Frontal cortex (tissue), 3 donors: ENCODE measurements at regions not wholly inside any gene's neighbourhood (a gene's known extent, or its start where the extent isn't known, plus 50 kb on each side); places are given as distances from the start of the nearest gene placed in this dataset.

Experiments used
- DNase-seq, 2 donors: peaks; one replicate each; pipeline ENCODE4 v3.0.0; 2012; ENCODE audit warnings: low spot score in 2 of 2
- FAIRE-seq: peaks from 2 replicates; lab custom pipeline; 2012; peaks lifted over from hg19 to GRCh38; lab: Jason Lieb, UNC
- donor health status: control.
- donor health status: control.
- donor health status: control.

DNA sequence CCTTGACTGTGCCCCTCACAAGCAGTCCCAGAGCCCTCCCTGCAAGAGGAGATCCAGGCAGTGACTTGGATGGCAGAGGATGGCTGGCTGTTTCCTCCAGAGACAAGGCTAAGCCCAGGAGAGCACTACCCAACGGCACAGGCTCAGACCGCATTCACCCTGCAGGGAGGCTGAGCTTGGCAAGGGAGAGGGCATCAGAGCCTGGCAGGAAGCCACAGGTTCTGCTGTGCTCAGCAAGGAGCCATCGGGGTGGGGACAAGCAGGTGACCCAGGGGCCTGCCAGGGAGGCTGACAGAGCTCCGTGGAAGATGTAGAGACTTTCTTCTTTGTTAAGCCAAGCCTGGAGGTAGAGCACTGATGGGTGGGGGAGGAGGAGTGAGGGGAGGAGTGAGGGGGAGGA, 159.2 kb upstream of the CST7 start:
- DNase-seq (no peak), FAIRE-seq (no peak)

DNA sequence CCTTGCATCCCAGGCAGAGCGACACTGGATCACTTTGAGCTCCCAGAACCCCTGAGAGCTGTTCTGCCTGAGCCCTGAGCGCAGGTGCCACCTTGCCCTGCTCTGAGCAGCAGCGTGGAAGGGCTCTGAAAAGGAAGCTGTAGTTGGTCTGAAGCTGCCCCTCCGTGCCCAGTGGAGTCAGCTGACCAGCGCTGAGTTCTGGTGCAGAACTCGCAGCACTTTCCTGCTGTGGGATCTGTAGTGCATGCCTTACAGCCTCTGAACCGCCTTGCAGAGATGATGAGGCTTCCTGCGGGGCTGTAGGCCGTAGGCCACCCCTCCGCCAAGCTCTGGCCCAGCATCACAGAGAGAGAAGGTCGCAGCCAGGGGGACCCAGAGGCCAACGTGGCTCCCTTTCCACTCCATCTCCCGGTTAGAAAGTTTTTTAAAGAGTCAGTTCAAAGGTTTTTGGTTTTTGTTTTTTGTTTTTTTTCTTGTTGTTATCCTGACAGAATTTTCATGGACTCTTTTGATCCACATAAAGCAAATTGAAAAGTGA, 158.3 kb upstream of the CST7 start:
- FAIRE-seq, result no peak
- DNase-seq, result no peak

GRCh38 chr20:24791953-24792352, 157.1 kb upstream of the CST7 start:
- no peak for DNase-seq
- FAIRE-seq, result no peak

DNA sequence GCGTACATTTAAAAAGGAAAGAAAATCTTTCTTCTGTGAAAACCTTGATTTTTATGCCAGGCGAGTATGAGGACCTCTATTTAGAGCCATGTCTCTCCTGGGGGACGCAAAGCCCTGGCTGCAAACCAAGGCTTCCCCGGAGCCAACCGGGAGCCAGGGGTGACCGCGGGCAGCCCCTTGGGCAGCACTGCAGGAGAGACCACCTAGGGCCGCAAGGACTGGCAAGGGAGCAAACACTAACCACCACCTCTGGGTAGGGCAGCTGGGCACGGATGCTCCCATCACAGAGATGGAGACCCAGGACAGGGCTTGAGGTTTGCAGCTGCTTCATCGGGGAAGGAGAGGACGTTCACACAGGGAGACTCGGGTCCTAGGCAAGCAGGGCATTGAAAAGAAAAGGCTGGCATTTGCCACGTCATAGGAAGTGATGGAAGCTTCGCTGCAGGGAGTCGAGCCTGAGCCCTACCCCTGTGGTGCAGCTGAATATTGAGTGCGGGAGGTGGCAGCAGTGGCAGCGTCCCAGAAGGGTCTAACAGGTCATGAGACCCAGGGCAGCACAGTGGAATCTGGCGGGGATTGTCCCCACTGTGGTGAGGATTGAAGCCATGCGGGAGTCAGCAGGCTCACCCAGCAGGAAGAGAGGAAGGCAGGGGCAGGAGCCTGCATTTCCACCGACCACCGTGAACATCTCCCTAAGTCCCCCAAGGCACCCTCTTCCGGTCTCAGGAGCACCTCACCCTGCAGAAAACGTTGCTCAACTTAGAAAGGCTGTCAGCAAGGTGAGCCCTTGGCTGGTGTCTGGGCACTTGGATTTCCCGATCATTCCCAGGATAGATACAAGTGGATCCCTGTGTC, 156.2 kb upstream of the CST7 start:
- DNase-seq (no peak), FAIRE-seq (no peak)

GRCh38 chr20:24795436-24795835, 153.6 kb upstream of the CST7 start:
- DNase-seq (no peak), FAIRE-seq (no peak)

DNA sequence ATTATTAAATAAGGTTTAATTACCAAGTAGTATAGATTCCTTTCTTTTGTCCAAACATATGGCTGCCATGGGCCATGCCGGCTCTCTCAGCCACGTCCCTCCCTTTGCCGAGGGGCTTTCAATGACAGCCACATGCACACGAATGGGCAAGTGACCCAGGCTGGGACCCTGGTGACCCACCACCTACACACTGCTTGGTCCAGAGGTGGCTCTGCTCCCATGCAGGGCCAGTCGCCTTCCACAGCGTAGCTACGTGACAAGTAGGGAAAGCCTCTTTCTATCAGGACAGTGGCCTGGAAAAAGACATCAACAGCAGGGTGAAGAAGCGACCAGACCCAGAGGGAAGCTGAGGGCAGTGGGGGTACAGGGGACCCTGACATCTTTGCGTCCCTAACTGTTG, 152.8 kb upstream of the CST7 start:
- DNase-seq, result no peak
- no peak for FAIRE-seq

- DNase-seq, result no peak
- FAIRE-seq, result no peak
Measured at GRCh38 chr20:24797113-24797512, 152.0 kb upstream of the CST7 start.

DNA sequence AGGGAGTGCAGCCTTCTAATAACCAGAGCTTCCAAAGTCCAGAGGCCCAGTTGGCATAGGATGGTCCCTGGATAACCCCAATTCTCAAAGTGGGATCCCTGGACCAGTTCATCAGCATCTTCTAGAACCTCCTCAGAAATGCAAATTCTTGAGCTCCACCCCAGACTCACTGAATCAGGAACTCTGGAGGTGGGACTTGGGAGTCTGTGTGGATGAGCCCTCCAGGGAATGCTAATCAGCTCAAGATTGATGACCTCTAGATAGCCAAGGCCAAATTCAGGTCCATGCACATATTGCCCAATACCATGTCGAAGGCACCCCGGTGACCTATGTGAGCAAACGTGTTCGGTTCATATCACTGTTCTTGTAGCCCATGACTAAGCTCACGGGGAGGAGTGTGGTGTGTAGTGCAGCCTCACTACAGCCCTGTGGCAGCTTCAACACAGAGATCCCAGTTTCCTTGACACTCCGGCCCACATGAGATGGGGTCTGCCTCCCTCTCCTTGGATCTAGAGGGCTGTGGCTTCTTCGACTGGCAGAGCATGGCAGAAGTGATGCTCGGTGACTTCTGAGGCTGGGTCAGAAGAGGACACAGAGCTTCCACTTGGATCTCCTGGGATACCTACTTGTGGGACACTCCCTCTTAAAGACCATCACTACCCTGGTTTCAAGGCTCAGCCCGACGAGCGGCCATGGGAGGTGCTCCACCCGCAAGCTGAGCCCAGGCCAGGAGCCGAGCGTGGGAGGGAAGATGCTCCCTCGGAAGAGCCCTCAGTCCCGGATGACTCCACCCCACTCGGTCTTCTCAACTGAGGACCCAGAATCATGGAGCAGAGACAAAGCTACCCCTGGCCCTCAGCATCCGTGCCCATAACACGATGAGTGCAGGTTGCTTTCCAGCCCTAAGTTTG, 151.1 kb upstream of the CST7 start:
- FAIRE-seq (no peak), DNase-seq (no peak)

DNA sequence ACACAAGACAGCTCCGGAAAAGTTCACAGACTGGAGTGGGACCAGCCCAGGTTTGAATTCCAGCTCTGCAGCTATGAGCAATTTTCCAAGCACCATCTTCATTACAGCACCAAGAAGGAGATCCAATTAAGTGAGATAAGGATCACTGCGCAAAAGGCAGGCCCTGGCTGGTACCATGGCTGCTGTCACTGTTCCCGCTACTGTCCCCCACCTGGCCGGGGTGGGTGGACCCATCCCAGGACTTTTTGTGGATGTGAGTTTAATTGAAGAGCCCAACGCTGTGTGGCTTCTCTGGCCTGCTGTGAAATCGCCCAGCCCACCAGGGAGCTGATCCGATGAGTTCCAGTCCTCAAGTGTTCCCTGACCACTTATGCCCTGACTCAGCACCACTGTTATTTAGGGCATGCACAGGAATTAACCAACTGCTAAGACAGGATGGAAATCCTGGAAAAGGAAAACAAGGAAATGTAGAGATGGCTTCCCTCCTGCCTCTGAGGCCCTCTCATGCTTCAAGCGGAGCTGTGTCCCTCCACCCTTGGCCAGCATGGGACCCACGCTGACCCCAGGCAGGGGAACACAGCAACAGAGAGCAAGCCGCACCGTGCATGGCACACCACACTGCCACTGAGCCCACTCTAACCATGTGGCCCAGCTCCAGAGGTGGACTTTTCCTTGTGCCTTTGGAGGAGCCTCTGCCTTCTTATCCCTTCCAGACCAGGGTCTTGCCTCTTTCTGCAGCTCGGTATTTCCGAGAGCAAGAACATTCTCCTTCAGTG, 150.0 kb upstream of the CST7 start:
- FAIRE-seq, result no peak
- no peak for DNase-seq

GRCh38 chr20:24799971-24800580, 149.0 kb upstream of the CST7 start:
- DNase-seq (no peak), FAIRE-seq (no peak)

- DNase-seq (no peak), FAIRE-seq (no peak)
Measured at GRCh38 chr20:24802286-24802820, 146.7 kb upstream of the CST7 start.

DNA sequence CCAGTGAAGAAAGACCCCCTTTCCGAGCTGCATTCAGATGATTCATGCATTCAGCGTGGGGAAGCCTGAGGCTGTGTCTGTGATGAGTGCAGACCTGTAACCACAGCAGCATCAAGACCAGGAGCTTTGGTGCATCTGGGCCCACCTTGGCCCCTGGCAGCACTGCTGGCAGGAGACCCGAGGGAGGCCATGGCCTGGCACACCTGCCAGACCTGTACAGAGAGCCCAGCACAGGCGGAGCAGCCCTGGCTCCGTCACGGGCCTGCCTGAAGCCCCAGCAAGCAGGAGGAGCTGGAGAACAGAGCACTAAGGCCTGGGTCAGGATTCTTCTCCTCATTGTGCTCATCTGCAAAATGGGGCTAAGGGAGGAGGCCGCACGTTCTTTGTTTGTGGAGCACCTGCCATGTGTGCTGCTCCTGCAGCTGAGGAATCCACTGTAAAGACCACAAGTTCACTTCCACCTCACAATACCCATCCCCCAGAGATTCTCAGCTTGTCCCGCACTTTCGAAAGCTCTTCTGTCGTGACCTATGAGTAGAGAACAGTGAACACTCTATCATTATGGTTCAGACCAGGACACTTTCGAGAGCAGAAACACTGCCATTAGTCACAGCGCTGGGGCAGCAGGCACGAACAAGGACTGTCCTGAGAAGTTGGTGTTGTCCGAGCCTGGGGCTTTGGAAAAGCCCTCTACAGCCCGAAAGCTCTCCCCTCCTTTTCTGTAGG, 144.4 kb upstream of the CST7 start:
- FAIRE-seq (no peak), DNase-seq (no peak)

DNA sequence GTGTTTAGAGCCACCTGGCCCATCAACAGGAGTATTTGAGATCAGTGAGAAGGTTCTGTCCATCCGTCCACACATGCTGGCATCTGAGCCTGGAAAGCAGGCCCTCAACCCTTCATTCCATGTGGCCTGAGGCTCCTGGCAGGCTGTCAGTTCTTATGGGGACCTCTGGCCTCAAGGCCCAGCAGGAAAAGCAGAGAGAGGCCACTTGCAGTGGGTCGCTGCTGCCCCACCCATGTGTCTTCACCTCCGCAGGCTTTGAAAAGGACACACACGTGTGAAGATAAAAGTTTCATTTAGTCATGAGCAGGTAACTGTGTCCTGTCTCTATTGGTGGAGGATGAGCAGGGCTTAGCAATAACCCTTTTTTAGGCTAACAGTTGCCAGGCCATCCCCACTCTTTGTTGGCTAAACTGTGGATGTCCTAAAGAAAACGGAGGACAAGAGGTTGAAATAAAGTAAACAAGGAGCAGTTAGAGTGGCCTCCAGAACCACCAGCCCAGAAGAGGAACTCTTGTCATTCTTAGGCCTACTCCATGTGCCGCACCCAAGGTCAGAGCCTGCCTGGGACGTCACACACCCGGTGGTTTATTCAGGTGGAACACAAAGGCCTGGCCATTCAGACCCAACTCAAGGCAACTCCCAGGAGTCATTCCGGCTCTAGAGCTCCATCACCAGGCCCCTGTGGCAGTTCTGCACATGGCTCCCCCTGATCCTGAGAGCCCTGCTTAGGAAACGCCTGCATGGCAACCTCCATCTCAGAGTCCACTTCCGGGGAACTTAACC, 143.4 kb upstream of the CST7 start:
- DNase-seq (no peak), FAIRE-seq (no peak)

DNA sequence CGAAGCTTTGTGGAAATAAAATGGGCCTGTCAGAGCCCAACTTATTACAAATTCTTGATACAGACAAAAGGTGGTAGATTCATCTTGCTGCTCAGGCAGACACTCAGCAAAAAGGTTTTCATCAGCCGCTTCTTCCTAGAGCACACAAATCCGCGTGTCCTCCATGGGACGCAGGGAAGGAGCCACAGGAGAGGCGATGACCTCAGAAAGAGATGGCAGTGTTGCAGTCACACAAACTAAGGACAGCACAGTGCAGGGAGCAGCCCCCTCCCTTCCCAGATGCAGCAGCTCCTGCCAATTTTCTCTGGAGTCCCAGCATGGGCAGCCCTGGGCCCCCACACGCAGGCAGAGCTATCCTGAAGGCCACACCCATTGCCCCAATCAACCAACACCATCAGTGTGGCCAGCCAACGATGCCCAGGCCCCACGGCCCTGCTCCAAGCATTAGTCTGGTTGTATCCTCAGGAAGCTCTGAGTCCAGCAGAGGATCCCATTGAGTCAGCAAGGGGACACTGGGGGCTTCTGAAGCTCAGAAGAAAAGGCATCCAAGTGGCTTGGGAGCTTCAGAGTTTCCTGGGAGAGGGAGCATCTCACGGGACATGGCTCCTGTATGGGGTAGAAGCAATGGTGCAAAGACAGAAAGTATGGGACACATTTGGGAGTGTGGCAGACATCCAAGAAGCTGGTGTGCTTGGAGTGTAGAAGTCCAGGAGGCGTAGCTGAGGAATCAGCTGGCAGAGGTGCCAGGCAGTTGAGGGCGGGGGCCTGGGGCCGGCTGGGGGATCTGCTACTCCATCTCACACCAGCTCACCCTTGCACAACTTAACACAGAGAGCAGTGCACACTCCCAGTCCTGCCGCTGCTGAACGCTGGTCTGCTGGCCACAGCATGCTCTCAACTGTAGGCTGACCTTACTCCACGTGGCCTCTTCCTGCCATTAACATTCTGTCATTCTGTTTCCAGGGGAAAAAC, 142.1 kb upstream of the CST7 start:
- DNase-seq (no peak), FAIRE-seq (no peak)

GRCh38 chr20:24808616-24809015, 140.5 kb upstream of the CST7 start:
- DNase-seq (no peak), FAIRE-seq (no peak)

- FAIRE-seq (no peak), DNase-seq (no peak)
Measured at GRCh38 chr20:24809606-24810005, 139.5 kb upstream of the CST7 start.
